ENCODE measurements at regions not wholly inside any gene's neighbourhood (a gene's known extent, or its start where the extent isn't known, plus 50 kb on each side); places are given as distances from the start of the nearest gene placed in this dataset.
A peak's percentile ranks its signal among the peaks of the same experiment; 100 is the strongest.

- DNase-seq (ENCODE audit: low spot score): peak; percentile 9
- no peak for FAIRE-seq
Observed at GRCh38 chr18:23077493-23078256, 57.6 kb upstream of the CABLES1 start.

- DNase-seq (ENCODE audit: low spot score) (no peak), FAIRE-seq (no peak)
Observed at GRCh38 chr18:23085066-23085465, 50.2 kb upstream of the CABLES1 start.

Measured in RCC 7860 (cell line).